ENCODE measurements at regions not wholly inside any gene's neighbourhood (a gene's known extent, or its start where the extent isn't known, plus 50 kb on each side); places are given as distances from the start of the nearest gene placed in this dataset.
"Not testable (repeated sequence)": the region's sequence is repeated elsewhere in the genome, so short reads cannot be mapped to it uniquely, and the experiment has no call there.

DNA sequence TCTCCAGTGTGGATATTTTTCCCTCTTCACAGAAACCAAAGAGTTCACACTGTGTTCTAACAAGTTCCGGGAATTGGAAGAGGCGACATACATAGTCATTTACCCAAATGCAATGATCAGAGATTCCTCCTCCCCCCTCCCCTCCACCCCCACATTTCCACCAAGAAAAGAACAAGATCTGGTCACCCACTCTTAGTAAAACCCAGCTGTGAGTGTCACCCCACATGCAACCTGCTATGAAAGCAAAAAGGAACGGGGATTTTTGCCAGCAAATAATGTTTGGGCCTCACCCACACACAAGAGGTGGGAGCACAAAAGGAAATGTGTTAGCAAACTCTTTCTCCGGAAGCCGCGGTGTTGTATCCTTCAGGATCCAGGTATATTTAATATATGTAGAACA, 745.0 kb upstream of the AUTS2 start:
- no peak for DNase-seq (ENCODE audit: low spot score)

DNA sequence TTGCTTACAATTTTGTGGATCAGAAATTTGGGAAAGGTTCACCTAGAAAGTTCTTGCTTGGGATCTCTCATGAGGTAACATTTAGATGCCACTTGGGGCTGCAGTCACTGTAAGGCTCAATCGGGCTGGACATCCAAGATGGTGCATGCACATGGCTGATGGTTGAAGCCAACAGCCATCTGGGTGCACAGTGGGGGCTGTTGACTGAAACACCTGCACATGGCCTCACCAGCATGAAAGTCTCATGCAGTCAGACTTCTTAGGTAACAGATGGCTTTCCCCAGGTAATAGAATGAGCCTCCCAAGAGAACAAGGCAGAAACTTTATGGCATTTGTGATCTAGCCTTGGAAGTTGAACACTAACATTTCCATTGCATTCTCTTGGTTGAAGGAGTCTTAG, 740.7 kb upstream of the AUTS2 start:
- DNase-seq (ENCODE audit: low spot score), result no peak

DNA sequence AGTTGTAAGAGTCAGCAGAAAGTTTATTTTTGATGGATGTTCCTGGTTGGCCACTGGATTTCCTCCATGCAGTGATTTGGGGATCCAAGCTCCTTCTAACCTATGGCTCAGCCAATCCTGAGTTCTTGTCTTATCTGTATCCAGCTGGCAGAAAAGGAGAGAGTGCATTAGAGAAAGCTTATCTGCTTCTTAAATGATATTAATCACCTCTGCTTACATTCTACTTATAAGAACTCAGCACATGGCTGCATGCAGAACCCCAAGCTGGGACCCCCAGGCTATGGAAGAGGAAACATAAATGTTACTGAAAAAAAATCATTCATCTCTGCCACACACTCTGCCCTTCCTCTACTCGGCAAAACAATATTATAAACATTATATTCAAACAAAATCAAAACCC, 739.8 kb upstream of the AUTS2 start:
- no peak for DNase-seq (ENCODE audit: low spot score)

DNA sequence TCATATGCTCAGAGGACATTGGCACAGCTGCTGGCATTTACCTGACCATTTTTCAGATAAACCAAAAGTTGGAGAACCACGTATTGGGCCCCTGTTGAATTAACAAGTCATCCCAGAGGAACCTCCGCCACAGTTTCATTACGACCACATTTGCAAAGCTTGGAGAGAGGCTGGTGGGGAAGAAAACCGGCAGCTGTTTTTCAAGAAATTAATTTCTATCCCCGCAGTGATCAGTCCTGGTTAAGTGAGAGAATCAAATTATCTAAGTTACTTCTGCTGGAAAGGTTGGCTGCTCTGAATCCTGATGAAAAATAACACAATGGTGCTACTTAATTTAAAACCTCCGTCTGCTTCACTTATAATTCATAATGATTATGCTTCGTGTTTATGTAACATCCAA, 737.1 kb upstream of the AUTS2 start:
- DNase-seq (ENCODE audit: low spot score), result no peak

DNA sequence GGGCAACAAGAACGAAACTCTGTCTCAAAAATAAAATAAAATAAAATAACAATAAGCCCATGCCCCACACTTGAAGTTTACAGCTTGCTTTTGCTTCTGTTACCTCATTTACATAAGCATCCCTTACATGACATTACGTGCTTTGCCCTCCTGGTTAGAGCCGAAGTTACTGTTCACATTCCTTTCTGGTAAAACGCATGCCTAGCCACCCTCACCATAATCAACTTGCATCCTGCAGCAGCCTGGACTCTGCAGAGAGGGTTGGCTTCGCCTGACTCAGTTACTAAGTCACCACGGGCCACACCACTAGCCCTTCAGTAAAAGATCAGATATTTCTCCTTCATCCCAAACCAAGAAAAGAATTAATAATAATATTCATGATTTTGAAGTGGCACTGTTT, 736.0 kb upstream of the AUTS2 start:
- DNase-seq (ENCODE audit: low spot score), result no peak

DNA sequence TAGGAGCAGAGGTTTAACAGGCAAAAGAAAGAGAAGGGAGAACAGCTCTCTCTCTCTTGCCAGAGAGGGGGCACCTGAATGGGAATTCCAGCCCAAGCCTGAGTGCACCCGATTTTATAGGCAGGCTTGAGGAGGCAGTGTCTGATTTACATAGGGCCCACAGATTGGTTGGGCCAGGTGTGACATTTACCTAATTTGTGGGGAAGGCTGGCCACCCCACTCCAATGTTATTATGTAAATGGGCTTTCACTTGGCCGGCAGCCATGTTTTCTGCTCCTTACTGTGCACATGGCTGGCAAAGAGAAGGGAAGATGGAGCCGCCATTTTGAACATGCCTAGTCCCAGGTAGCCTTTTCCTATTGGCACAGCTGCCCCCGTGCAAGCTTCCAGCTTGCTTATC, 735.5 kb upstream of the AUTS2 start:
- no peak for DNase-seq (ENCODE audit: low spot score)

DNA sequence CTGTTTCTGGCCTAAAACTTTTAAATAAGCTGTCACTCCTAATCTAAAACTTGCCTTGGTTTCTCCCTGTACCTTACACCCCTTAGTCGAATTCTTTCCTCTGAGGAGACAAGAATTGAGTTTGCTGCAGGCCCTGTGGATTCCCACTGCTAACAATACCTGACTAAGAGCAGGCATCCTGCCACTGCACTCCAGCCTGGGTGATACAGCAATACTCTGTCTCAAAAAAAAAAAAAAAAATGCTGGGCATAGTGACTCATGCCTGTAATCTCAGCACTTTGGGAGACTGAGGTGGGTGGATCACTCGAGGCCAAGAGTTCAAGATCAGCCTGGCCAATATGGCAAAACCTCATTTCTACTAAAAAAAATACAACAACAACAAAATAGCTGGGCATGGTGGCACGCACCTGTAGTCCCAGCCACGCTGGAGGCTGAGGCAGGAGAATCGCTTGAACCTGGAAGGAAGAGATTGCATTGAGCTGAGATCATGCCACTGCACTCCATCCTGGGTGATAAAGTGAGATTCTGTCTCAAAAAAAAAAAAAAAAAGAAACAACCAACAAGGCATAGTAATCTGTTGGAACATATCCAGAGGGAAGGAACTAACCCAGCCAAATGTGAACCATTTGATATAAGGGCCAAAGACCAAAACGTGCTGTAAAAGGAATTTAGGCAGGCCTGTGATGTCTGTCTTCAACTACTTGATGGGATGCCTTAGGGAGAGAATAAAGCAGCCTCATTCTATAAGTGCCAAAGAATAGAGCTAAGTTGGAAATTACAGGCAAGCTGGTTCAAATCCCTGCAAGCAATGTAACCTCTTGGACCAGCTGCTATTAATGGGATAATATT, 732.7 kb upstream of the AUTS2 start:
- DNase-seq (ENCODE audit: low spot score), result no peak

DNA sequence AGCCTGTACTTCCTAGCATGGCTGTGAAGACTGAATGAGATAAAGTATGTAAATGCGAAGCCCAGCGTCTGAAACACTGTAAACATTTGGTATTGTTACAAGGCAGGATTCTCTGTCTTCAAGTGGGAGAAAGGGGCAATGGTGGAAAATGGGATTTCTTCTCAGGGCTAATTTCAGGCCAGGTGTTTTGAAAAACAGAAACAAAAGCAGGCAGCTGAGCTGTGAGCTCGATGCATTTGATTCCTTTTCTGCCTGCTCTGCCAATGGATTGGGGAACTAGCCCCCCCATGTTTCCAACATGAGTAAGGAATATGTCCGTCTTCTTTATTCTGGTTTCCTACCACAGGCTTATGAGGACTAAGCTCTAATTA, 732.1 kb upstream of the AUTS2 start:
- DNase-seq (ENCODE audit: low spot score), result no peak

DNA sequence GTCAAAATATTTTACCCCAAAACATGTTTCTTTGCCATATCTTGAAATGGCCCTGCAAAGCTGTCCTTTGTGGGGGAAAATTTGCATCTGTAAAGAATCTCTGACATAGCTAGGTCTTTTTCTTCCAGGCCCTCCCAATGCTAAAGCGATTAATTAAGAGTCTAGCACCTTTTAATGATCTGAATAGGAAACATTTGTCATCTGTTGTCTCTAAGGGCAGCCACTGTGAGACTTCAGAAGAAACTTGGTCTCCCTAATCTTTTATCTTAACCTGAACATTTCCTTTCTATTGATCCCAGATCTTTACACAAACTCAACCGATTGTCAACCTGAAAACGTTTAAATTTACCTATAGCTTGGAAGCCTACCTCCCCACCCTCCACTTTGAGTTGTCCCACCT, 731.6 kb upstream of the AUTS2 start:
- not testable (repeated sequence) for DNase-seq (ENCODE audit: low spot score)

DNA sequence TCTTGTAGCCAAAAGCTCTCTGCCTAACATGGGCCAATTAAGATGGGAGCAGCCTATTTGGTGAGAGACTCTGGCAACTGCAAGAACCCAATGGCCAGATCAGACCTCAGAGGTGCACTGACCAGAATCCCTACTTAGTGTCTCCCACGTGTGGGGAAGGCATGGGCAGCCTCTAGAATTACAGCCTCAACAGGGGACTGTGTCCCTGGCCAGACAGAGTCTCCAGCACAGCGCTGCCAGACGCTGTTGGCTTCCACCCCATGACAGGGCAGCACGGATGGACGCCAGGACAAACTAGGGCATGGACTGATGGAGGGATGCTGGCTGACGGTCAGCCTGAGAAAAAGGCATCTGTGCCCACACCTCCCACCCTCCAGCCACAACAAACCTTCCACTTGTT, 729.3 kb upstream of the AUTS2 start:
- no peak for DNase-seq (ENCODE audit: low spot score)

DNA sequence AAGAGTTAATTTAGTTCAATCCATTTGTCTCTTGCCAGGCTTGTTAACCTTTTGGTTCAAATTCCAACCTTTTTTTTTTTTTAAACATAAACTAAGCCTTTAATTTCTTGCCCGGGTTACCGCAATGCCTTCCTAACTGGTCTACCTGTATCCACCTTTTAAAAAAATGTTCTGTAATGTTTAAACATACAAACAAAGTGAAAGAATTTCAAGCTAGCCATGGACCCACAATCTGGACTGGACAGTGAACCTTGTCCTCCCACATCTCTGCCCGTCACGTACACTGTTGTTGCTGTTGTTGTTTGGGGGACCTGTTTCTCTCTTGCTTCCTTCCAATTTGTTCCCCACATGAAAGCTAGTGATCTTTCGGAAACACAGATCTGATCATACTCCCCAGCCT, 724.7 kb upstream of the AUTS2 start:
- no peak for DNase-seq (ENCODE audit: low spot score)

DNA sequence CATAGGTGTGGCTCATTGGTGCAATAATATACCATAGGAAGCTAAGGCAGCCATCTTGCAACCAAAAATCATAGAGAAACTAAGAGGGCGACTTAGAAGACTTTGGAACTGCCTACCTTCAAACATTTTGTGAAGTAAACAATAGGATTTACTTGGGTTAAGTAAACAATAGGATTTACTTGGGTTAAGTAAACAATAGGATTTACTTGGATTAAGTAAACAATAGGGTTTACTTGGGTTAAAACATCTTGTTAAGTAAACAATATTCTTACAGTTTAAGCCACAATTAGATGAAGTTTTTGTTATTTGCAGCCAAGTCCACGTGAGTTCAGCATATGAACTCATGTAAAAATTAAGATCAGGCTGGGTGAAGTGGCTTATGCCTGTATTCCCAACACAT, 722.4 kb upstream of the AUTS2 start:
- no peak for DNase-seq (ENCODE audit: low spot score)

DNA sequence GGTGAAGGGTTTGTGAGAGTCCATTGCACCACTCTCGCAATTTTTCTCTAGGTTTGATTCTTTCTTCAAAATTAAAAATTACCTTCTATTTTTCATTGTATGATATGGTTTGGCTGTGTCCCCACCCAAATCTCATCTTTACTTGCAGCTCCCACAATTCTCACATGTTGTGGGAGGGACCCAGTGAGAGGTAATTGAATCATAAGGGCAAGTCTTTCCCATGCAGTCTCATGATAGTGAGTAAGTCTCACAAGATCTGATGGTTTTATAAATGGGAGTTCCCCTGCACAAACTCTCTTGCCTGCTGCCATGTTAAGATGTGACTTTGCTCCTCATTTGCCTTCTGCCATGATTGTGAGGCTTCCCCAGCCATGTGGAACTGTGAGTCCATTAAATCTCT, 711.2 kb upstream of the AUTS2 start:
- DNase-seq (ENCODE audit: low spot score), result not testable (repeated sequence)

DNA sequence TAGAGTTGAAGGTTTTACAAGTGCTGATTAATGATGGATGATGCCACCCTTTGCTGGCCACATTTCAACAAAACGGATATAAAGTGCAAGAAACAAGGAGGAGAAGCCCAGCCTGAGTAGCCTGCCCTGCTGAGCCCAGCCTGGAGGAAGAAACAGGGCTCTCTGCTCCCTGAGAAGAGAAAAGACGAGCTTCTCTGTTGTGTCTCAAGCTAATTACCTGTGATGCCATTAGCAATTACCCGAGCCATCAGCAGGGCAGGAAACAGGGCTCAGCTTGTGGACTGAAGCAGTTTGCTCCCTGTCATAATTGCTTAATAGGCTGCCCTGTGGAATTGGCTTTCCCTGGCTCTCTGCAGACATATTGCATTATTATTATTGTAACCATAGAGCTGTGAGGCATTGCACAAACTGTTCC, 709.3 kb upstream of the AUTS2 start:
- DNase-seq (ENCODE audit: low spot score), result no peak

DNA sequence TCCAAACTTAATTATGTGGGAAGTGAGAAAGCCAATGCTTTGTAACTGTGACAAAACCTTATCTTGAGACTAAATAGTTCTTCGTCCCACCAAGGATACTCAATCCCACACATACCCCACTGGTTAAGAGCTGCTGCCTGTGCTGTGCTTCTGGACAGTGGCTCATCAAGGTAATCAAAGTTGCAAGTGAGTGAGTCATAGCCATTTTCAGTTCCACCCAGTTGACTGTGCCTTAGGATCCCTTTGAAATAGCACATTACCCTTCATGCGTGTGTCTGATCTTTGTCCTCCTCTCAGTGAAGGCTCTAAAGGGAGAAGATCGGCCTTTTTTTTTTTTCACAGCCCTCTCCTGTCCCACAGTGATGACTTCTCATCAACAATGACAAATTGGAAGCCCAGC, 706.0 kb upstream of the AUTS2 start:
- no peak for DNase-seq (ENCODE audit: low spot score)

DNA sequence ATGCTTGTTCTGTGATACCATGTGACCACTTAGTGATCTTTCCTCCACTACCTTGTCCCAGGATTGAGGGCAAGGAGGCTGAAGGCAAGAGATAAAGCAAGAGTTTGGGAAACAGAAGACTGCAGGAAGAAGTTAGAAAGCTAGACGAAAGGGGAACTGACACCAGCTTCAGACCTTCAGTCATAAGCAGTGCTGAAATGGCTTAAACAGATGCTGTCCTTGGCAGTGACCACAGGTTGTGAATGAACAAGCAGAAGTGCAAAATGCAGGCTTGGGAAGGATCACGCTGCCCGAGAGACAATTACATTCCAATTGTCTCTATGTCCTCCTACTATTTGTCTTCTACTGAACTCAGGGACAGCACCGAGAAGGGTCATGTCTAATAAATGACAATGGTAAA, 704.9 kb upstream of the AUTS2 start:
- no peak for DNase-seq (ENCODE audit: low spot score)

DNA sequence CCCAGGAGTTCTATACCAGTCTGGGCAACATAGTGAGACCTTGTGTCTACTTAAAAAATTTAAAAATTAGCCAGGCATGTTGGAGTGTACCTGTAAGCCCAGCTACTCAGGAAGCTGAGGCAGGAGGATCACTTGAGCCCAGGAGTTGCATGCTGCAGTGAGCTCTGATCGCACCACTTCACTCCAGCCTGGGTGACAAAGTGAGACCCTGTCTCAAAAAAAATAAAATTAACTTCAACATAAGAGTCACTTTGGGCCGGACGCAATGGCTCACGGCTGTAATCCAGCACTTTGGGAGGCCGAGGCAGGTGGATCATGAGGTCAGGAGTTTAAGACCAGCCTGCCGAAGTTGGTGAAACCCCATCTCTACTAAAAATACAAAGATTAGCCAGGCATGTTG, 699.1 kb upstream of the AUTS2 start:
- not testable (repeated sequence) for DNase-seq (ENCODE audit: low spot score)

DNA sequence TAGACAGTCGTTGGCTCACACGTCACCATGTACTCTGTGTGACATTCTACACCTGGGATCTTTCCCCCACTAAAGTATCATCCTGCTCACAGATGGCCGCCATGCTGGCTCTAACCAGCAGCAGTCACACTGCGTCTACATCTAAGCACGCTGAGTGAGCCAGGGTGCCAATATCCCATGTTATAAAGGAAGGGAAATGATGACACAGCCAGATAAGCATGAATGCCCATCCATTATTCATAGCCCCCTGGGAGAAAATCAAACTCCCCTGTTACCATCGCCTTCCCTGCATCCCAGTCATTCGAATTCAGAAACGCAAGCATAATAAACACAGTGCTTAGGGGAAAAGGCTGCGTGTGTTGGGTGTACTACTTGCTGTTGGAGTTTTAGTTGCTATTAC, 698.2 kb upstream of the AUTS2 start:
- DNase-seq (ENCODE audit: low spot score), result no peak

DNA sequence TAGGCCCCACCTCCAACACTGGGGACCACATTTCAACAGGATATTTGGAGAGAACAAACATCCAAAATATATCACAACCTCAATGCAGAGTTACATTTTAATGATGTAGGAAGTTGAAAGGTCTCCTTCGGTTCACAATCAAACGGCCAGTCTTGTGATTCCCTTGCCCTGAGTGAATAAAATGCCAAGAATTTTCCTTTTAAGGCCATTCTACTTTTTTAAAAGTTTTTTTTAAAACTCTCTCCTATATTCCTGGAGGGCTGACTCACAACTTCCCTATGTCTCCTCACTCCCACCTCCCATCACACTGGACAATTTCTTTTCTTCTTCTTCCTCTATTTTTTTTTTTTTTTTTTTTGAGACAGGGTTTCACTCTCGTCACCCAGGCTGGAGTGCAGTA, 693.6 kb upstream of the AUTS2 start:
- DNase-seq (ENCODE audit: low spot score), result no peak

DNA sequence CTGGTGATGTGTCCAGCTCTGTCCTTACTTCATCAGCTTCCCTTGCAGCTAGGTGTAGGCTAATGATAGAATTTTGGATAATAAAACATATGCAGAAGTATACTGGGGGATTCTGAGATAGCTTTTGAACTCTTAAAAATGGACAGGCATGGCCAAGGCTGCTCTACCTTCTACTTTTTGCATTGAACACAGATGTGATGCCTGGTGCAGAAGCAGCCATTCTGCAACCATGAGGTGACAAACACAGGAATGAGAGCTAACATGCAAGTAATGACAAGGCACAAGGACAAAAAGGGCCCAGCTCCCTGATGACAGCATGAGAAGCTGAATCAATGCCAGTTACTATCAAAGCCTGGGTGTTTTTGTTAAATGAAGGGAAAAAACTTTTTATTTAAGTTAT, 686.5 kb upstream of the AUTS2 start:
- no peak for DNase-seq (ENCODE audit: low spot score)

DNA sequence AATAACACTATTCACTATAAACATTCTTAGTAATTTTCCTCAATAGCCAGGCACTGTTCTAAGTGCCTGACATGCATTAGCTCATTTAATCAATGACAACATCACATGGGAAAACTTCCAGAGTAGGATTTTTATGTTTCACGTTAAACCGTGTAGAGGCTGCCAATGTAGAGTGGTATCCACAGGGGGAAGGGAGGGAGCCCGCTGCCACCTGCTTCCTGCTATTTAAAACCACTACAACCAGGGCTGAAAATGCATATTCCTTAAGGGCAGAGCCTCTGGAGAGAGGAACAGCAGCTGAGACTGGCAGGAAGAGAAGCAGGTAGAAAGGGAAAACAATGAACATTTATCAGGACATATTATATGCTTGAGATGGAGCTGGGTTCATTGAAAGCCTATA, 684.3 kb upstream of the AUTS2 start:
- DNase-seq (ENCODE audit: low spot score), result no peak

DNA sequence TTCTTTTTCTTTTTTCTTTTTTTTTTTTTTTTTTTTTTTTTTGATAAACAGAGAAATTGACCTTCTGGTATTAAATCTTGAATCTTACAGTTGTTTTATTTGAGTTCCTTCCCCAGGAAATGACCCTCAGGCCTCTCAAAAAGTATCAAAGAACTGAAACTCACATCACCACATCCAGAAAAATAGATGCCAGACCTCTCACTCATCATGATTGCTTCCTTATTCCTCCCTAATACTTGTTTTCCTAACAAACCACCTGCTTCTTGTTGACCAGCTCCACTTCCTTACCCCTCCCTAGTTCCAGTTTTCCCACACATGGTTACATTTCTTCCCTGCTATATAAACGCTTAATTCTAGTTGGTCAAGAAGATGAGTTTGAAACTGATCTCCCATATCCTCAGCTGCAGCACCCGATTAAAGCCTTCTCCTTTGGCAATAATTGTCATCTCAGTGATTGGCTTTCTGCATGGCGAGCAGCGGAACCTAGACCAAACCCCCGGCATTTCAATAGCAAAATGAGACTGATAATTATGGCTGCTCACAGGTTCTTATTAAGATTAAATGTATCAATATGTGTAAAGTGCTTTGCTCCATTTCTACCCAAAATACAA, 681.1 kb upstream of the AUTS2 start:
- DNase-seq (ENCODE audit: low spot score), result no peak

DNA sequence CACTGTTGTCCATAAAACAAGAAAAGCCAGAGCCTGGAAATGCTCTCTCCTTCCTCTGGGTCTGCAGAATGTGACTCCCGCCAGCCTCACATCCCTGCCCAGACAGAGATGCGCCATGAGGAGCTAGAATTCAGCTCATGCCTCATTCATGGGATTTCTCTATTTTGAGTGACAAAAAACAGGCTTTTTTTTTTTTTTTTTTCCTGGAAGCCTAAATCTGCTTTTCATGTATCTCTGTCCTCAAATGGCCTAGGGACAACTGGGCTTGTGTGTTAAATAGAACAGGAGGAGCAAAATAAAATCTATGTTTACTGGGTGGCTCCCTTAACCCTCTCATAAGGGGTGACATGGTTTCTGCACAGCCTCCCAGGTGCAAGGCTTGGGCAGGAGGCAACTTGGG, 679.7 kb upstream of the AUTS2 start:
- no peak for DNase-seq (ENCODE audit: low spot score)

DNA sequence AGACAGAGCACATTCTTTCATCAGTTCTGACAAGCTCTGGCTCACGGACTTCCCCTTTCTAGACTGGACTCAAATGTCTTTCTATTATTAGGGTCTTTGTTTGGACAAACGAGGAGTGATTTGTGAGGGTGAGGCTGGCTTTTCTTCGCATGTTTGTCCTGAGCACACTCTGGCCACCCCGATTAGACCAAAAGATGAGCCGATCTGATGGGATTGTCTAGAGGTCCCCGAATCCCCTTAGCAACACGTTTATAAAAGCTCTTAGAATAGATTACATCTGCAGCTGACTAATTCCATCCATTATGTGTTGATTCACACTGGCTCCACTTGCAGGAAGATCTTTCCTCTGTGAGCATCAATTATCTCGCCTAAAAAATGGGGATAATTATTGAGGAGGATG, 675.4 kb upstream of the AUTS2 start:
- DNase-seq (ENCODE audit: low spot score), result no peak

Data from germinal center (tissue), 1 donor.